ENCODE measurements at regions not wholly inside any gene's neighbourhood (a gene's known extent, or its start where the extent isn't known, plus 50 kb on each side); places are given as distances from the start of the nearest gene placed in this dataset.
"Not testable (repeated sequence)": the region's sequence is repeated elsewhere in the genome, so short reads cannot be mapped to it uniquely, and the experiment has no call there.

DNA sequence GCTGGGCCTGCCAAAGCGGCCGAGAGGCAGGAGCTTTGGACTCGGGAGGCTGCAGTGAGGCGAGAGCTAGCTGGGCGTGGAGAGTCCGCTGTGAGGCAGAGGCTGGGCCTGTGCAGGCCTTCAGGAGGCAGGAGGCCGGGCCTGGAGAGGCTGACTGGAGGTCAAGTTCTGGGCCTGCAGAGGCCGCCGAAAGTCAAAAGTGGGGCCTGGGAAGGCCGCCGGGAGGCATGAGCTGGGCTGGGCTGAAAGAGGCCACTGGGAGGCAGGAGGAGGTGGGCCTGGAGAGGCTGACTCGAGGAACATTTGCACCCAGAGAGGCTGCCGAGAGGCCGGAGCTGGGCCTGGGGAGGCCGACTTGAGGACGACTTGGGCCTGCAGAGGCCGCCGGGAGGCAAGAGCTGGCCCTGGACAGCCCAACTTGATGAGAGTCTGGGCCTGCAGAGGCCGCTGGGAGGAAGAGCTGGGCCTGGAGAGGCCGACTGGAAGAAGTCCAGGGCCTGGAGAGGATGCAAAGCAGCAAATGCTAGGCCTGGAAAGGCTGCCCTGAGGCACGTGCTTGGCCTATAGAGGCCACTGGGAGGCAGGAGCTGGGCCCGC lies 72.7 kb upstream of the COBL start:
- CTCF ChIA-PET; DNase-seq; POLR2A ChIA-PET; ATAC-seq; H3K27ac Mint-ChIP-seq; H3K4me3 Mint-ChIP-seq; H3K9me3 Mint-ChIP-seq (ENCODE audit: insufficient read depth); H3K4me1 Mint-ChIP-seq (ENCODE audit: low read depth); H3K27me3 Mint-ChIP-seq (ENCODE audit: low read depth); H3K36me3 Mint-ChIP-seq (ENCODE audit: low read depth): not testable (repeated sequence)

DNA sequence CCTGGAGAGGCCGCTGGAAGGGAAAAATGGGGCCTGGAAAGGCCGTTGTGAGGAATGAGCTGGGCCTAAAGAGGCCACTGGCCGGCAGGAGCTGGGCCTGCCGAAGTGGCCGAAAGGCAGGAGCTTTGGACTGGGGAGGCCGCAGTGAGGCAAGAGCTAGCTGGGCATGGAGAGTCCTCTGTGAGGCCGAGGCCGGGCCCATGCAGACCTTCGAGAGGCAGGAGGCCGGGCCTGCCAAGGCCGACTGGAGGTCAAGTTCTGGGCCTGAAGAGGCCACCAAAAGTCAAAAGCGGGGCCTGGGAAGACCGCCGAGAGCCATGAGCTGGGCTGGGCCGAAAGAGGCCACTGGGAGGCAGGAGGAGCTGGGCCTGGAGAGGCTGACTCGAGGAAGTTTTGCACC lies 71.6 kb upstream of the COBL start:
- H3K4me3 Mint-ChIP-seq; H3K9me3 Mint-ChIP-seq (ENCODE audit: insufficient read depth); CTCF ChIA-PET: not testable (repeated sequence)

GRCh38 chr7:51386806-51387568 lies 70.4 kb upstream of the COBL start:
- H3K4me3 Mint-ChIP-seq; H3K9me3 Mint-ChIP-seq (ENCODE audit: insufficient read depth); H3K27me3 Mint-ChIP-seq (ENCODE audit: low read depth); DNase-seq; H3K36me3 Mint-ChIP-seq (ENCODE audit: low read depth); POLR2A ChIA-PET; H3K4me1 Mint-ChIP-seq (ENCODE audit: low read depth); H3K27ac Mint-ChIP-seq; ATAC-seq; CTCF ChIA-PET: not testable (repeated sequence)

More for the DNA sequence above, 71.6 kb upstream of the COBL start:
- H3K27me3 Mint-ChIP-seq (ENCODE audit: low read depth); POLR2A ChIA-PET; H3K4me1 Mint-ChIP-seq (ENCODE audit: low read depth); ATAC-seq; H3K36me3 Mint-ChIP-seq (ENCODE audit: low read depth); DNase-seq; H3K27ac Mint-ChIP-seq: not testable (repeated sequence)

DNA sequence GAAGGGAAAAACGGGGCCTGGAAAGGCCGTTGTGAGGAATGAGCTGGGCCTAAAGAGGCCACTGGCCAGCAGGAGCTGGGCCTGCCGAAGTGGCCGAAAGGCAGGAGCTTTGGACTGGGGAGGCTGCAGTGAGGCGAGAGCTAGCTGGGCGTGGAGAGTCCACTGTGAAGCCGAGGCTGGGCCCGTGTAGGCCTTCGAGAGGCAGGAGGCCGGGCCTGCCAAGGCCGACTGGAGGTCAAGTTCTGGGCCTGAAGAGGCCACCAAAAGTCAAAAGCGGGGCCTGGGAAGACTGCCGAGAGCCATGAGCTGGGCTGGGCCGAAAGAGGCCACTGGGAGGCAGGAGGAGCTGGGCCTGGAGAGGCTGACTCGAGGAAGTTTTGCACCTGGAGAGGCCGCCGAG lies 69.6 kb upstream of the COBL start:
- H3K4me1 Mint-ChIP-seq (ENCODE audit: low read depth); H3K27ac Mint-ChIP-seq; POLR2A ChIA-PET; H3K27me3 Mint-ChIP-seq (ENCODE audit: low read depth); DNase-seq; H3K4me3 Mint-ChIP-seq; H3K36me3 Mint-ChIP-seq (ENCODE audit: low read depth); ATAC-seq; CTCF ChIA-PET; H3K9me3 Mint-ChIP-seq (ENCODE audit: insufficient read depth): not testable (repeated sequence)

GRCh38 chr7:51382243-51382642 lies 65.6 kb upstream of the COBL start:
- ATAC-seq; DNase-seq; POLR2A ChIA-PET; H3K27ac Mint-ChIP-seq; H3K36me3 Mint-ChIP-seq (ENCODE audit: low read depth); CTCF ChIA-PET; H3K27me3 Mint-ChIP-seq (ENCODE audit: low read depth); H3K9me3 Mint-ChIP-seq (ENCODE audit: insufficient read depth); H3K4me1 Mint-ChIP-seq (ENCODE audit: low read depth); H3K4me3 Mint-ChIP-seq: not testable (repeated sequence)

DNA sequence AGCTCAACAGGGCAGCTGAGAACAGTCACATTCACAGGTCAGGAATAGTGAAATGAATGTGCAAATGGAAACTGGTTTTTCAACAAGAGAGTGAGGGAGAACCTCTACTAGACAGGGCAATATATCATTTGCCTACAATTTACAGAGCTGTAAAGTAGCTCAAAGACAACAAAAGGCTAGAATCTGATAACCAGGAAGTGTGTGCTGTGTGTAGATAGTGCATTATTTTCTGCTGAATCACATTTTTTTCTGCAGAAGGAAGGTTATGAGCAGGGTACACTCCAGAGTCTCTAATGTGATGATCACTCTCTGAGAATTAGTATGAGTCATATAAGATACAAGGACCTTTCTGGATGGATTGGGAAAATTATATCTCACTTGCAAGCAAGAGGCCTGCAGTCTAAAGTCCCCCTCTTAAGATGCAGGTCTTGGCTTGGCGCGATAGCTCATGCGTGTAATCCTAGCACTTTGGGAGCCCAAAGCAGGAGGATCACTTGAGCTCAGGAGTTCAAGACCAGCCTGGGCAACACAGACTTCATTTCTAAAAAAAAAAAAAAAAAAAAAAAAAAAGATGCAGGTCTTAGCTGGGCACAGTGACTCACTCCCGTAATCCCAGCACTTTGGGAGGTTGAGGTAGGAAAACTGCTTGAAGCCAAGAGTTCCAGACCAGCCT lies 59.9 kb upstream of the COBL start:
- H3K4me1 Mint-ChIP-seq (ENCODE audit: low read depth), result no peaks in the 10 kb centered on the region
- DNase-seq, result no peak
- no peaks in the 10 kb centered on the region for H3K36me3 Mint-ChIP-seq (ENCODE audit: low read depth)
- H3K4me3 Mint-ChIP-seq, result no peak overlapping the region
- no peaks in the 10 kb centered on the region for H3K9me3 Mint-ChIP-seq (ENCODE audit: insufficient read depth)
- POLR2A ChIA-PET, result no interaction called here
- ATAC-seq, result no peak
- H3K27ac Mint-ChIP-seq, result no peak overlapping the region
- no peaks in the 10 kb centered on the region for H3K27me3 Mint-ChIP-seq (ENCODE audit: low read depth)
- CTCF ChIA-PET, result interaction anchor here (1.2 to 2.1 kb wide), 2 partner anchors 214 to 216 kb away, joined by 6 read pairs; no protein-coding TSS in a partner anchor

- ChIA-PET CTCF (no interaction called here), POLR2A (no interaction called here)
- no peaks in the 10 kb centered on the region for H3K4me1 Mint-ChIP-seq (ENCODE audit: low read depth)
- no peak overlapping the region for H3K27ac Mint-ChIP-seq
- H3K36me3 Mint-ChIP-seq (ENCODE audit: low read depth), result no peaks in the 10 kb centered on the region
- DNase-seq (no peak), ATAC-seq (no peak)
- no peak overlapping the region for H3K4me3 Mint-ChIP-seq
- H3K27me3 Mint-ChIP-seq (ENCODE audit: low read depth), result no peaks in the 10 kb centered on the region
- no peaks in the 10 kb centered on the region for H3K9me3 Mint-ChIP-seq (ENCODE audit: insufficient read depth)
These were observed 58.3 kb upstream of the COBL start for GRCh38 chr7:51374936-51375335.

- H3K27me3 Mint-ChIP-seq (ENCODE audit: low read depth); ATAC-seq: not testable (repeated sequence)
These were observed 57.0 kb upstream of the COBL start for GRCh38 chr7:51373607-51374006.

DNA sequence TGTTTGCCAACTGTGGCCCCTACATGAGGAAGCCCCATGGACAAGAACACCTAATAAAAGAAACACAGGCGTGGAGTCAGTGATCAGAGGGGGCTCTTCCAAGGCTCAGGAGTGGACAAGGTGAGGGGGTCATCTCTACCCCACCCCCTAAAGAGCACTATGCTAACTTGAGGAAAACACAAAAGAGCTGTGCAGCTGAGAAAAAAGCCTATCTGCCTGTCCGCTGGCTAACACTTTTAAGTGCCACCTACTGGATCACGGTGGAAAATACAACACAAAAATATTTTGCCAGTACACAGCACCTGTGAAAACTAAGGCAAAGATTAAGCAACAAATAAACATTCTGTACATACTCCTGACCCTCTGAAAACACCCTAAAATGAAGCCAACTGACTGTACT lies 53.1 kb upstream of the COBL start:
- CTCF ChIA-PET, result interaction anchor here (1.0 to 7.0 kb wide), 3 partner anchors 118 to 1277 kb away, joined by 3 to 96 read pairs (median 5); no protein-coding TSS in a partner anchor
- Mint-ChIP-seq H3K9me3 (ENCODE audit: insufficient read depth) (no peaks in the 10 kb centered on the region), H3K27me3 (ENCODE audit: low read depth) (no peaks in the 10 kb centered on the region), H3K27ac (no peak overlapping the region), H3K4me3 (no peak overlapping the region), H3K36me3 (ENCODE audit: low read depth) (no peaks in the 10 kb centered on the region), H3K4me1 (ENCODE audit: low read depth) (no peaks in the 10 kb centered on the region)
- ATAC-seq (no peak), DNase-seq (peak; percentile 22)
- POLR2A ChIA-PET, result no interaction called here

More at GRCh38 chr7:51373607-51374006, 57.0 kb upstream of the COBL start:
- H3K4me3 Mint-ChIP-seq; DNase-seq; H3K36me3 Mint-ChIP-seq (ENCODE audit: low read depth); H3K27ac Mint-ChIP-seq; H3K4me1 Mint-ChIP-seq (ENCODE audit: low read depth); H3K9me3 Mint-ChIP-seq (ENCODE audit: insufficient read depth); CTCF ChIA-PET; POLR2A ChIA-PET: not testable (repeated sequence)

DNA sequence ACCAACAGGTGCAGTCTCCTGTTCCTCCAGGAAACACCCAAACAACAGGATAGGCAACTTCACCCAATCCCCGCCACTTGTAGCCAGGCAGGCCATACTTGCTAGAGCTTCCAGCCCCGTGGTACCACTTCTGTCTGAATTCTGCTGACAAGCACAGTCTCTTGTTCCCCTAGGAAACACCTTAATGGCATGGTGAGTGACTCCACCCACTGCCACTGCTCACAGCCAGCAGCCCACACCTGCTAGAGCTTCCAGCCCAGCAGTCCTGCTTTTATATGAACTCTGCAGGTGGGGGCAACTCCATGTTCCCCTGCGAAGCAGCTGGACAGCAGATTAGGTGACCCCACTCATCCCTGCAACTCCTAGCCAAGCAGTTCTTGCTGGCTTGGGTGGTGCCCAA lies 52.6 kb upstream of the COBL start:
- ATAC-seq; H3K36me3 Mint-ChIP-seq (ENCODE audit: low read depth); DNase-seq; H3K9me3 Mint-ChIP-seq (ENCODE audit: insufficient read depth); H3K4me1 Mint-ChIP-seq (ENCODE audit: low read depth); H3K27me3 Mint-ChIP-seq (ENCODE audit: low read depth); H3K4me3 Mint-ChIP-seq; H3K27ac Mint-ChIP-seq; POLR2A ChIA-PET: not testable (repeated sequence)
- CTCF ChIA-PET, result interaction anchor here (1.0 to 7.0 kb wide), 3 partner anchors 117 to 1277 kb away, joined by 3 to 96 read pairs (median 5); no protein-coding TSS in a partner anchor

DNA sequence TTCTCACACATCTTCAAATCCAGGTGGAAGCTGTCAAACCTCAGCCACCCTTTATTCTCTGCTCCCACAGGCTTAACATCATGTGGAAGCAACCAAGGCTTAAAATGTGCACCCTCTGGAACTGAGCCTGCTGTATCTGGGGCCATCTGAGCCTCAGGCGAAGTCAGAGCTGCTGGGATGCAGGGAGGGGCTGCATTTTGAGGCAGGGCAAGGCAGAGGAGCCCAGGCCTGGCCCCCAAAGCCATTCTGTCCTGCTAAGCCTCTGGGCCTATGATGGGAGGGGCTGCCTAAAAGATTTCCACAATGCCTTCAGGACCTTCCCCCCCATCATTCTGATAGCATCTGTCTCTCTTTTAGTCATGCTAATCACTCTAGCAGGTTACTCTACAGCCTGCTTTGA lies 51.7 kb upstream of the COBL start:
- H3K27ac Mint-ChIP-seq, result no peak overlapping the region

GRCh38 chr7:51367614-51367968 lies 51.0 kb upstream of the COBL start:
- DNase-seq, result no peak
- H3K36me3 Mint-ChIP-seq (ENCODE audit: low read depth), result no peaks in the 10 kb centered on the region
- no peaks in the 10 kb centered on the region for H3K9me3 Mint-ChIP-seq (ENCODE audit: insufficient read depth)
- ChIA-PET CTCF (interaction anchor here (1.2 to 7.0 kb wide), 2 partner anchors 22 to 205 kb away, joined by 3 to 96 read pairs; no protein-coding TSS in a partner anchor), POLR2A (no interaction called here)
- H3K27ac Mint-ChIP-seq, result no peak overlapping the region
- H3K27me3 Mint-ChIP-seq (ENCODE audit: low read depth), result no peaks in the 10 kb centered on the region
- no peaks in the 10 kb centered on the region for H3K4me1 Mint-ChIP-seq (ENCODE audit: low read depth)
- no peak overlapping the region for H3K4me3 Mint-ChIP-seq
- no peak for ATAC-seq

More for the DNA sequence above, 51.7 kb upstream of the COBL start:
- ChIA-PET POLR2A (no interaction called here), CTCF (interaction anchor here (1.2 to 7.0 kb wide), 2 partner anchors 23 to 206 kb away, joined by 3 to 96 read pairs; no protein-coding TSS in a partner anchor)
- Mint-ChIP-seq H3K36me3 (ENCODE audit: low read depth) (no peaks in the 10 kb centered on the region), H3K9me3 (ENCODE audit: insufficient read depth) (no peaks in the 10 kb centered on the region), H3K27me3 (ENCODE audit: low read depth) (no peaks in the 10 kb centered on the region), H3K4me1 (ENCODE audit: low read depth) (no peaks in the 10 kb centered on the region), H3K4me3 (no peak overlapping the region)
- DNase-seq (no peak), ATAC-seq (no peak)

All from activated CD8-positive, alpha-beta T cell treated with anti-CD3 and anti-CD28 coated beads, Interleukin-2, amount 10 ng/mL, durations not matched to agents 7 days and 5 days (primary cell).